ENCODE measurements at regions not wholly inside any gene's neighbourhood (a gene's known extent, or its start where the extent isn't known, plus 50 kb on each side); places are given as distances from the start of the nearest gene placed in this dataset.
A peak's percentile ranks its signal among the peaks of the same experiment; 100 is the strongest.
"Not testable (repeated sequence)": the region's sequence is repeated elsewhere in the genome, so short reads cannot be mapped to it uniquely, and the experiment has no call there.

- DNase-seq (ENCODE audit: low spot score), result no peak
- no peak for FAIRE-seq
Observed at GRCh38 chr12:38157933-38158401, 158.6 kb upstream of the ALG10B start.

GRCh38 chr12:38158428-38159091 is 158.0 kb upstream of the ALG10B start:
- DNase-seq (ENCODE audit: low spot score) (no peak), FAIRE-seq (peak; percentile 46)

- no peak for FAIRE-seq
- DNase-seq (ENCODE audit: low spot score), result no peak
Observed at GRCh38 chr12:38159092-38159551, 157.5 kb upstream of the ALG10B start.

GRCh38 chr12:38159591-38160317 is 156.8 kb upstream of the ALG10B start:
- no peak for FAIRE-seq
- no peak for DNase-seq (ENCODE audit: low spot score)

DNA sequence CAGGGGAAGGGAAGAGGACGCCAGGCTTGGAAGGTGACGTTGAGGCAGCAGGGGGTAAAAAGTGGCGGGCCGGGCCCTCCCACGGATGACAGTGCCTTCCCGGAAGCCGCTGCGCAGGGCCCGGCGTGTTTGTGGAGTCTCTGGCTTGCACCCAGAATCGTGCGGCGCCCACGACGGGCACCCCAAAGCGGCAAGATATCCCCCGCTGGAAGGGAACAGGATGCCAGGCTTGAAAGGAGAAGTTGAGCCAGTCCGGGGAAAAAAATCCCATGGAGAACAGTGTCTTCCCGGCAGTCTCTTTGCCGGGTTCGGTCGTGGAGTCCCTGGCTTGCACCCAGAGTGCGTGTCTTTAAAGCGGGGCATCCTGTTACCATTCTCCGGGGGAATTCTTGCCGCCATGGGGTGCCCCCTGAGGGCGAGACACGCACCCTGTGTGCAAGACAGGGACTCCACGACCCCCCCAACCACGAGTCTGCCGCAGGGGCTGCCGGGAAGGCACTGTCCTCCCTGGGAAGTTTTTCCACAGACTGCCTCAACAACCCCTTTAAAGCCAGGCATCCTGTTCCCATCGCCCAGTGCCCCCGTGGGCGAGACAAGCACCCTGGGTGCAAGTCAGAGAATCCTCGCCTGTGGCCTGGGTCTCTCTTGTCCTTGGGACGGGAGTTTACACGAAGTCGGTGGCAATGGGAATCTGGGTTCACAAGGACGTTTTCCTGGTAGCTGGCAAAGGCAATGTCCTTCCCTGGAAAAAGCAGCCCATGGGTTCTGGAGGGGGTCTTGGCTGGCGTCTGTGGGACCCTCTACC is 156.1 kb upstream of the ALG10B start:
- FAIRE-seq (no peak), DNase-seq (ENCODE audit: low spot score) (no peak)

DNA sequence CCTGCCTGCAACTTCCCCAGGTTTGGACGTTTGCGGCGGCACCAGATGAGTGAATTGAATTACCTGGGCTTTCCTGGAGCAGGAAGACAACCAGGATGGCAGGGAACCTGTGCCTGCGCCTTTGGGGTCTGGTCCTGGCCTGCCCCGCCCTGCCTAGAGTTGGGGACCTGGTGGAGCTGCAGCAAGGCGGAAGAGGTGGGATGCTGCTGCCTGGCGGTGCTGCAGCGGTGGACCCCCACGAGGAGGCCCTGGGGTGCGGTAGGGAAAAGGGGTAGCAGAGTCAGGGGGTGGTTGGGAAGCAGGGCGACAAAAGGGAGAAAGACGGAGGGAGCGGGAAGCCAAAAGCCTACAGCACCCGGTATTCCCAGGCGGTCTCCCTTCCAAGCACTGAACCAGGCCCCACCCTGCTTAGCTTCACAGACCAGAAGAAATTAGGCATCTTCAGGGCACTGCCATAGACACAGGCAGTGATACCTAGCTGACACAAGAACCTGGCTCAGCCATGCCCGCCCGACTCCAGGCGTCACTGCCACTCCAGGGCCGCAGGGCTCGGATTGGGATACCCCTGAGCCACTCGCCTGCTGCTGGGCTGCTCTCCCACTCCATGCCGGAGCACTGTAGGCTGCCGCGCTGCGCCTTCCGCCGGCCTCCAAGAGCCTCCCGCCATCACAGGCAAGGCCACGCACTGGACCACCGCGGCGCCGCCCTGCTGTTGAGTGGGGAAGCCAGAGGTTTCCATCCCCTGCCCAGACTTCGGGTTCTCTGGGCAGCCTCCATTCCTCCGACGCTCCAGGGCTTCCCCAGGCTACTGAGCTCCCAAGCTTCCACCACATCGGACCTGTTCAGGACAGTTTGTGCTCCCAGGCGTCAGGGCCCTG is 155.2 kb upstream of the ALG10B start:
- FAIRE-seq (no peak), DNase-seq (ENCODE audit: low spot score) (no peak)

DNA sequence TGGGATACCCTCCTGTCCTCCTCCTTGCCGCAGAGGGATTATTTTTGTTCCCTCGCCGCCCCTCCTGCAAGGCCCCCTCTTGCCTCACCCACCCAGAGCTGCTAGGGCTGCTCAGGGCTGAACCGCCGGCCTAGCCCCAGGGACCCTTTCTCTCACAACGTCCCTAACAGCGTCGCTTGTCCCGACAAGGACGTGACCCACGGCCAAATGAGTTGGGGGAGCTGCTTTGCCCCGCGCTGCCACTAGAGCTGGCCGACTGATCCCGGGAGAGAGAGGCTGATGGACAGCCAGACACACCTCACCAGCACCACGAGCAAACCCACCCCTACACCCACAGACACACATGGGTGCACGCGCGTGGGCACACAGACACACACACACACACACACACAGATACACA is 154.6 kb upstream of the ALG10B start:
- FAIRE-seq (no peak), DNase-seq (ENCODE audit: low spot score) (no peak)

DNA sequence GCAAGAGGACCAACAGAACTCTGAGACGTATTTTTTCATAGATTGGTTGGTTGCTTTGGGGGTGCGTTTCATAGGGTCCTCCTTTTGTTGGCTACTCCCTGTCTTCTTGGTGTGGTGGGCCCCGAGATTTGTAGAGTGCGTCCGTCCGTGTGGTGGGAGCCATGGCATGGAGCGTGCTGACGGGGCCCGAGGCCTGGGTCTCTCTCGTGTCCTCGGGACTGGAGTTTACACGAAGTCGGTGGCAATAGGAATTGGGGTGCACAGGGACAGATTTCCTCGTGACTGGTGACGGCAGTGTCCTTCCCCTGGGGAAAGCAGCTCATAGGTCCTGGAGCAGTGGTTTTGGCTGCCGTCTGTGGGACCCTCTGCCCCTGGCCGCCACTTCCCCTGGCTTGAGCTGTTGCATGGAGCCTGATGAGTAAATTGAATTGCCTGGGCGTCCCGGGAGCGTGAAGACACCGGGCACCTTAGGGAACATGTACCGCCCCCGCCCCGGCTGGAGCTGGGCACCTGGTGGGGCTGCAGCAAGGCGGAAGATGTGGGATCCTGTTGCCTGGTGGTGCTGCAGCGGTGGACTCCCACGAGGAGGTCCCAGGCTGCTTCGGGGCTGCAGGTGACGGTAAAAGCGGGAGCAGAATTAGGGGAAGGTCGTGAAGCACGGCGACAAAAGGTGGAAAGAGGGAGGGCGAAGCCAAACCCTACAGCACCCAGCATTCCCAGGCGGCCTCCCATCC is 153.7 kb upstream of the ALG10B start:
- DNase-seq (ENCODE audit: low spot score) (no peak), FAIRE-seq (no peak)

- no peak for FAIRE-seq
- DNase-seq (ENCODE audit: low spot score), result no peak
Observed at GRCh38 chr12:38163442-38163801, 153.2 kb upstream of the ALG10B start.

GRCh38 chr12:38166225-38166624 is 150.3 kb upstream of the ALG10B start:
- DNase-seq (ENCODE audit: low spot score) (no peak), FAIRE-seq (no peak)

DNA sequence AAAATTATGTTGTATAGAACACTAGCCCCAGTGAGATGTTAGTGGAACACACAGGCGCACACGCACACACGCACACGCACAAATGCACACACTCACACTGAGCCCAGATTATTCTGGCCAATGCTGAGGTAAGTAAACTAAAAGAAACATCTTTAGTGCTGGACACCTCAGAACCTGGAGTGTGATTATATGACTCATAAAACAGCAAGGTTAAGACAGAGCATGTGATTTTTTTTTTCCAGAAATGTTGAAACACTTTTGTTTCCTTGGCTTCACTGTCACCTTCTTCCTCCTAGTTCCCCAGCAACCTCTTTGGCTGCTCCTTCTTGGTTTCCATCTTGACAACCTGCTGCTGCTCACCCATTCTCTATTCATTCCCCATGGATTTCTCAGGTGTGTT is 141.0 kb upstream of the ALG10B start:
- peak; percentile 42 for DNase-seq (ENCODE audit: low spot score)

DNA sequence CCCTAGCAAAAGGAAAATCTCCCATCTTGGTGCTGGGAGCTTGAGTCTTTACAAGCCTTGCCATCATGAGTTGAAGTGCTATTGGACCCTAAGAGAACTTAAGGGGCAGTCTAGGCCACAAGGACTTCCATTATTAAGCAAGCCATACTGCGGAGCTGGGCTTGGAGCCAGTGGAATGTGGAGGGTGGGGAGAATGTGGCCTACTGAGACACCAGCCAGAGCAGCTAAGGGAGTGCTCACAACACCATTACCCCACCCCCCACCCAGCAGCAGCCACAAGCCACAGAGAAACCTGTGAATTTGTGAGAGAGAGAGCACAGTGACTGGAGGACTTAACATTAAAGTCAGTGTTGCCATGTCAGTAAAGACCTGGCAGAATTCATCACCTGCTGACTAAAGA is 133.0 kb upstream of the ALG10B start:
- FAIRE-seq, result peak; percentile 73
- DNase-seq (ENCODE audit: low spot score), result peak; percentile 65

More for the DNA sequence above, 141.0 kb upstream of the ALG10B start:
- no peak for FAIRE-seq

DNA sequence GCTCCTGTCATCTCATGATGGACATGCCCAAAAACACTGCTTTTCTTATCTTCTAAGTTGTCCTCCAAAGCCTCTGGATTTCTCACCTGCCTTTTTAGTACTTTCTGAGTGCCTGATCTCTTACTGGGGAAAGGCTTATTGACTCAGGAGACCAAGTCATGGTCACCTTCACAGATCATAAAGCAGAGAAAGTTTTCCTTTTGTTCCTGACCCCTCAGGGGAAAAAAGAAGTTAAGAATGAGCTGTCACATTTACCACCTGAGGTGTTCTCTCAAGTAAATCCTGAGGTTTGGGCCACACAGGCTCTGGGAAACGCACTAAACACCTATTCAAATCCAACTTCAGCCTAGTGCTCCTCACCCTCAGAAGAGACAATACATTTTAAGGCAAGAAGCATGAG is 119.3 kb upstream of the ALG10B start:
- DNase-seq (ENCODE audit: low spot score); FAIRE-seq: not testable (repeated sequence)

GRCh38 chr12:38201461-38202276 is 114.9 kb upstream of the ALG10B start:
- no peak for DNase-seq (ENCODE audit: low spot score)
- FAIRE-seq, result no peak

DNA sequence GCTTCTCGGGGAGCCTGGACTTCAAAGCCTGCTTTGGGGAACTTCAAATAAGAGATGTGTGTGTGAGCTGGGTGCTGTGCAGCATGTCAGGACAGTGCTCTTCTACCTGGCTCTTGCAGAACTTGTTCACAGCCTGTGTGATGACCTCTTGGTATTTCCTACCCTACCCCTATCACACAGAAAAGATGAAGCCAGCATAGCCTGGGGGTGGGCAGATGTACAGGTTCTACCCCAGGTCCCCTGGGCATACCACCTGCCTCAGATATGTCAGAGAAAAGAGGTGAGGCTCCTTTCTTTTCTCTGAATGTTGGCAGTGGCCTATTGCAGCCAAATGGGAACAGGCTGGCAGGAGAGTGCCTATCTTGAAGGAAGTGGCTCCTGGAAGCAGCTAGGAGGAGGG is 111.7 kb upstream of the ALG10B start:
- DNase-seq (ENCODE audit: low spot score), result no peak
- no peak for FAIRE-seq

GRCh38 chr12:38222011-38222410 is 94.6 kb upstream of the ALG10B start:
- no peak for FAIRE-seq
- no peak for DNase-seq (ENCODE audit: low spot score)

- not testable (repeated sequence) for DNase-seq (ENCODE audit: low spot score)
- peak; percentile 42 for FAIRE-seq
Observed at GRCh38 chr12:38238328-38238727, 78.2 kb upstream of the ALG10B start.

DNA sequence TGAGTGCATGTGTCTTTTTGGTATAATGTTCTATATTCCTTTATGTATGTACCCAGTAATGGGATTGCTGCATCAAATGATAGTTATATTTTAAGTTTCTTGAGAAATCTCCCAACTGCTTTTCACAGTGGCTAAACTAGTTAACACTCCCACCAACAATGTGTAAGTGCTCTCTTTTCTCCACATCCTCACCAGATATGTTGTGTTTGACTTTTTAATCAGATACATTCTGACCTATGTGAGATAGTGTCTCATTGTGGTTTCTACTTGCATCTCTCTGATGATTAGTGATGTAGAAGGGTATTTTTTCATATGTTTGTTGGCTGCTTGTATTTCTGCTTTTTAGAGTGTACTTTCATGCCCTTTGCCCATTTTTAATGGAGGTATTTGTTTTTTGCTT is 62.8 kb upstream of the ALG10B start:
- no peak for FAIRE-seq

DNA sequence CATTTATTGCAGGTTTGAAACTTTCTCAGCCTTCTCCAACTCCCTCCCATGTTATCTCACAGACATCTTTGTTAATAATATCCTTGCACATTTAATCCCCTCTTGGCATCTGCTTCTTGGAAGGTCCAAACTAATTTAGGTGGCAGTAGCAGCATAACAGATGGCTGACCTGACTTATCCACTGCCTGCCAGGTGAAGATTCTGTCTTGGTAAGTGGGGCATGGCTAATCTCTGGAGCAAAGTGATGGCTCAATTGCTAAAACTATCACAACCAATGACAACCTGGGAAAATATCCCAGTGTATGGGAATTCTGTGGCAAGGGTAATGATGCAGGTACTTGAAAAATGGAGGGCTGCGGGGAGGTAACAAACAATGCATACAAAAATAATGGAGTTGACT is 58.2 kb upstream of the ALG10B start:
- no peak for FAIRE-seq

More for the DNA sequence above, 62.8 kb upstream of the ALG10B start:
- DNase-seq (ENCODE audit: low spot score), result no peak

More for the DNA sequence above, 58.2 kb upstream of the ALG10B start:
- DNase-seq (ENCODE audit: low spot score), result no peak
